ENCODE measurements at regions not wholly inside any gene's neighbourhood (a gene's known extent, or its start where the extent isn't known, plus 50 kb on each side); places are given as distances from the start of the nearest gene placed in this dataset.
"Not testable (repeated sequence)": the region's sequence is repeated elsewhere in the genome, so short reads cannot be mapped to it uniquely, and the experiment has no call there.

GRCh38 chrX:106220177-106220576, 52.1 kb downstream of the PWWP3B start:
- DNase-seq (ENCODE audit: low read depth) = no peak

- no peak for DNase-seq (ENCODE audit: low read depth)
Measured at GRCh38 chrX:106243376-106243775, 75.3 kb downstream of the PWWP3B start.

DNA sequence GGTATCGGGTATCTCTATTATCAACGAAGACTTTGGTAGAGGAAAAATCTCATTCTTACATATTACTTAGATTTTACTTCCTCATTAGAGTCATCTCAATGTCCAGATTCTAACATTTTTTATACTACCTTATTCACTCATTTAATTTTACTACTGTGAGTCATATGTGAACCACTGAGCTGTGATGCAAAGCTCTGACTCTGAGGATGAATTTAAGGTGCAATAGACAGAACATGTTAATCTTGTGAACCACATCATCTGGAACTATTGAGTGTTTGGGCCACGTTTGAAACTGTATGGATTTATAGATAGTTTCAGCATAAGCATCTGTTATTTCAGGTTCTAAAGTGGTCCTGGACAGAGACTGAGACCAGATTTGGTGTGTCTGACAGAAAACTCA, 78.4 kb downstream of the PWWP3B start:
- no peak for DNase-seq (ENCODE audit: low read depth)

DNA sequence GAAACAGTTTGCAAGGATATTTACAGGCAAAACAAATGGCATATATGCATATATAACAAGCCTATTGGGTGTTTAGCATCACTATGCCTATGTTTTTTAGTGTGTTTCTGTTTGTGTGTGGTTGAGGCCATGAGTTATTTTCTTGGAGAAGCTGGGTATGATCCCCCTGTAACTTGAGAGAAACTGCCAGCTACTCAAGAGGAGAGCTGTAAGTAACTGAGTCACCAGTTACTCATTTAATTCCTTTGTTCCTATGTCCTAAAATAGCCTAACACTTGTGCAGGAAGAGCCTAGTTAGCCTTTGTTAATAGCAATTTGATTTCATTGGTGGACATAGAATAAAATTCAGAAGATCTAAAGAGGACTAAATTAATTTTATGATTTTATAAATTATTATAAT, 79.1 kb downstream of the PWWP3B start:
- DNase-seq (ENCODE audit: low read depth) = no peak

- DNase-seq (ENCODE audit: low read depth) = no peak
Measured at GRCh38 chrX:106249706-106250379, 81.7 kb downstream of the PWWP3B start.

DNA sequence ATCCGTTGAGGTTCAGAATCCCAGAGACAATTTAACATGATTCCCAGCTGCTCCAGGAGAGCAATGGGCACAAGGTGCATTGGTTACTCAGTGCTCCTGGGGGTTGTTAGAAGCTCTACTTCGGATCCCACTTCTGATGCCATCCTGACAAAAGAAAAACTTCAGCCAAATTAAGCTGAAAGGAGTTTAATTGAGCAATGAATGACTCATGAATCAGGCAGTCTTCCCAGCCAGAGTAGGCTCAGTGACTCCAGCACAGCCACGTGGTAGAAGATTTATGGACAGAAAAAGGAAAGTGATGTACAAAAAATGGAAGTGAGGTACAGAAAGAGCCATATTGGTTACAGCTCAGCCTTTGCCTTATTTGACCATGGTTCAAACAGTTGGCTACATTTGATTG, 95.7 kb downstream of the PWWP3B start:
- DNase-seq (ENCODE audit: low read depth) = no peak

DNA sequence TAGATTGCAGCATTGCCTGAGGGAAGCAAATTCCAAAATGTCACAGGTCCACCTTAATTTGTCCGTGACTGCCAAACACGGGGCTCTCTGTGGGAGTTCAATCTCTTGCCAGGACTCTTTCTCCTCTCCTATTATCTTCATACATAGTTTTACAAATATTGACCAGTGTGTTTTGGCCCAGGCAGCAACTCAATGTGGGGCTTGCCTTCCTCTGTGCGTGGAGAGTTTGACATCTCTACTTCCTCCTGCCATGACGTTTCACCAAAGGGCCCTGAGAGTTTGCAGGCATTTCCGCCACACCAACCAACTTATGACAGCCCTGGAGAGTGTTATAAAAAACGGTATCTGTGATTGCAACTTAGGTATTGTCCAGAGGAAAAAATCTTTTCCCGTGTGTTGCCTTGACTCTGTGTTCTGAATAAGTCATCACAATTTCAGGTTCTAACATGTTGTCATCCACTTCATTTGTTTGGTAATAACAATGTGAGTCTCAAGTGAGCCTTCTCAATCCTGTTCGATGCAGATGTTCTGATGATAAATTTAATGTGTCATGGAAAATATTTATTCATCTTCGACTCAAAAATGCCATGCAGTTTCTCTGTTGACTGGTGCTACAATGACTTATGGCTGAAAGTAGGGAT, 106.0 kb downstream of the PWWP3B start:
- DNase-seq (ENCODE audit: low read depth) = not testable (repeated sequence)

GRCh38 chrX:106275172-106275571, 107.1 kb downstream of the PWWP3B start:
- not testable (repeated sequence) for DNase-seq (ENCODE audit: low read depth)

DNA sequence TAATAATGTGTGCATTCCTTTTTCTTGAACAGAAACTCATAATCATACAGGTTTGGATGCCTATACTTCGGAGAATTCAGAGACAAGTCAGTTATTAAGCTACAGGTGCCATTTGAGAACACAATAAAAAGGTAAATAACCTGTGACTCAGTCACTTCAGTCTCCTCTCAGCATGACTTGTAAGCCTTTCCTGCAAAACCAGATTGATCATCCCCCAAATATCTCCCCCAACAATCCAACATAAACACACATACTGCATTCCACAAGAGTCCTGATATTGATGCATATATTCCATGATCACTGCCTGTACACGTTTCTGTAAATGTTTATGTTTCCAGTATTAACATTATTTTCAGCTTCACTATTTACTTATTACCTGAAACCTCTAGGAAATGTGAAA, 110.8 kb downstream of the PWWP3B start:
- no peak for DNase-seq (ENCODE audit: low read depth)

DNA sequence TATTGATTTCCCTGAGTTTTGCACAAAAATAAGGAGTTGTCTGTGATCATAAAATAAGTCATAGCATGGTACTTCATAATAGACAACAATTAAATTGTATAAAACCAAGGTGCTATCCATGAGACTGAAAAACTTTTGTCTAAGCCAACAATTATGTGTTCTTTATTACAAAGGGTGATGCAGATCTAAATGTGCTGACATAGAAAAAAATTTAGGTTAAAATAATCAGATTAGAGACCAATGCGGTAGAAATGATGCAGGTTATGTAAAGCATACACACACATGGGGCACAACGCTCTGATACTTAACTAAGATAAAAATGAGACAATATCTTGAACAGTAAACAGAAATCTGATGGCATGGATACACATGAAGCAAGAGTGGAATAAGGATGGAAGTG, 113.3 kb downstream of the PWWP3B start:
- no peak for DNase-seq (ENCODE audit: low read depth)

GRCh38 chrX:106283841-106284240, 115.7 kb downstream of the PWWP3B start:
- DNase-seq (ENCODE audit: low read depth) = no peak

DNA sequence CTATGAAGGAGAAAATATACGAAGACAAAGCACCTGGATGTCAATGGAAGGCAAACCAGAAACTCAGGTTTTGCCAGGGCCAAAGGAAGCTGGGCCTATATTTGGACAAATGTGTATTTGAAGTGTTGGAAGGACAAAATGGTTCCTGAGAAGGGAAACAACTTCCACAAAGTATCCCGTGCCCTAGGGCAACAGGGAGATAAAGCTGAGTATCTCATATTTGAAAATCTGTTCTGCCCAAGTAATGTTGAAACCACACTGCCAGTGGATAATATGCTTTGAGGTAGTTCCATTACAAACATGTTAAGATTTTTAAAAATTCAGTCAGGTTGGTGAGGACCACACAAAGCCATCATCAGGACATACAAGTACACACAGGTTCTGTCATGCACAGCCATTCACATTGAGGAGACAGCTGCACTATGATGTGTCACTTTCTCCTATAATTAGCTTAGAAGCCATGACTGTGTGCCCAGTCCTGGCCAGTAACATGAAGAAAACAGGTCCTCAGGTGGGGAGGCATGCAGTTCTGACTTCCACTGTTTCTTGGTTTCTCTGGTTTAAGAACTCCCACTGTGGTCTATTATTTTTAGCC, 116.4 kb downstream of the PWWP3B start:
- no peak for DNase-seq (ENCODE audit: low read depth)

DNA sequence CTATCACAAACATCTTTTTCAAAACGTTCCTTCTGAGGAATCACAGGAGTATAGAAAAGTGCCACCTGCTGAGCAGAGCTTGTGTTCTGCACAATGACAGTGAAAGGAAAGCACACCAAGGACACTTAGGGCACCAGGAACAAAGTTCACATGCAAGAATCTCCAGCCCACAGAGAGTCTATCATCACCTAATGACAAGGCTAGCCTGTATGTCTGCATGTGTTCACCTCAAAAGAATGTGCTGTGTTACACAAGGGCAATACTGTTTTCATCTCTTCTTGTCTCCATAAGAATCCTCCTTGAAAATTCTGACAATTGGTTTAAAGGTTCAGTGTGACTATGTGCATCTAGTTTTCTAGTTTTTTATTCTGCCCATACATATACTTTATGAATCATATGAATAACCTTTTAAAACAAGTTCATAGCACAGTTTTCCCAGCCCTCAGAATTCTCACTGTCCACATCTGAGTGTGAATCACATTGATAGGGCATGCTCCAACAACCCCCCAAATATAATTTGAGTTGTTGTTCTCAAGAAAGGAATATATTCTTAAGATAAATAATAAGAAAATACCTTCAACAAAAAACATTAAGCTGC, 118.0 kb downstream of the PWWP3B start:
- no peak for DNase-seq (ENCODE audit: low read depth)

GRCh38 chrX:106290778-106291177, 122.7 kb downstream of the PWWP3B start:
- DNase-seq (ENCODE audit: low read depth) = not testable (repeated sequence)

GRCh38 chrX:106291779-106292390, 123.8 kb downstream of the PWWP3B start:
- DNase-seq (ENCODE audit: low read depth) = not testable (repeated sequence)

DNA sequence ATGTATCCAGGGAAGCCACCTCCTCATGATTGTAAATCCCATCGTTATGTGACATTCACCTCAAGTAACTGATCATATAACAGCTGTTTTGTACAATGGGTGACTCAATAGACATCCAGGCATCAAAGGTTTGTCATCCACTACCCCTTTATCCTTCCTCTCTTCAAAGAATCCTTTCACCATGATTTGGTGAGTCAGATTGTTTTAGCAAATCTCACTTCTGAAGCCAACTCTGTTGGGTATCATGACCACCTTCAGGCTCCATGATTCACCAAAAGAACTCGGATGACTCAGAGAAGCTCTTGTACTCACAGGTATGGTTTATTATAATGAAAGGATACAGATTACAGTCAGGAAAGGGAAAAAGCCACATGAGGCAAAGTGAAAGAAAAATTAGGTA, 132.1 kb downstream of the PWWP3B start:
- DNase-seq (ENCODE audit: low read depth) = no peak

DNA sequence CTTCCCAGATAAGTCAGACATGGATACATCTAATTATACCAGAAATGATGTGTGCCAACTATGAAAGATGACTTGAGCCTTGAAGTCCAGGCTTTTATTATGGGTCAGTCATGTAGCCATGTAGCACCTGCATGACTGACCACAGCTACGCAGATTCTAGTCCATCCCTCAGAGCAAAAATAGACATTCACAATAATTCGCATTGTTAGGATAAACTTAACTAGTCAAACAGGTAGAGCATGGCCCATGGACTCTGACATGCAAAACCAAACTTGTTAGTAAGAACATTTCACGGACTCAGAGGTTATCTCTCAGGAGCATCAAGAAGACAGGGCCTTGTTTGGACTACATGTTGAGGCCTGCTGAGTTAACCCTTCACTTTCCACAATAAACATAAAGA, 132.6 kb downstream of the PWWP3B start:
- DNase-seq (ENCODE audit: low read depth) = no peak

DNA sequence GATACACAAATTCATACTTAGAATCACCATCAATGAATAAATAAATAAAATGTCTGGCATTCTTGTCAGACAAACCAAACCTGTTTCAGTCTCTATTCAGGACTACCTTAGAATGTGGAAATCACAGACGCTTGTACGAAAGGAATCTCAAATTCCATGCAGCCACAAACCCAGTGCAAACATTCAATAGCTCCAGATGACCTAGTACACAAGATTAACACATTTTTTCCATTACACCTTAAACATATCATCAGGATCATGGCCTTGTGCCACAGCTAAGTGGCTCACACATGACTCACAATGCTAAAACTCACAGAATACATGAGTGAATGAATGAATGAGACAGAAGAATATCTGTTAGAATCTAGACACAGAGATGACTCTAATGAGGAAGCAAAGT, 134.2 kb downstream of the PWWP3B start:
- no peak for DNase-seq (ENCODE audit: low read depth)

DNA sequence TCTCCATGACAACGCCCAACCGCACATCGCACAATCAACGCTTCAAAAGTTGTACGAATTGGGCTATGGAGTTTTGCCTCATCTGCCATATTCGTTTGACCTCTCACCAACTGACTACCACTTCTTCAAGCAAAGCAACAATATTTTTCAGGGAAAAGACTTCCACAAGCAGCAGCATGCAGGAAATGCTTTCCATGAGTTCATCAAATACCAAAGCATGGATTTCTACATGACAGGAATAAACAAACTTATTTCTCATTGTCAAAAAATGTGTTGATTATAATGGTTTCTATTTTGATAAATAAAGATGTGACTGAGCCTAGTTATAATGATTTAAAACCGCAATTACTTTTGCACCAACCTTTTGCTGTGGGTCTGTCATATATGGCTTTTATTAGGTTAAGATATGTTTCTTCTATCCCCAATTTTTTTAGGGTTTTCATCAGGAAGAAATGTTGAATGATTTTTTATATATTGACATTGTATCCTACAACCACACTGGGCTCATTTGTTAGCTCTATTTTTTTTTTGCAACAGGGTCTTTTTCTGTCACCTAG, 138.4 kb downstream of the PWWP3B start:
- no peak for DNase-seq (ENCODE audit: low read depth)

DNA sequence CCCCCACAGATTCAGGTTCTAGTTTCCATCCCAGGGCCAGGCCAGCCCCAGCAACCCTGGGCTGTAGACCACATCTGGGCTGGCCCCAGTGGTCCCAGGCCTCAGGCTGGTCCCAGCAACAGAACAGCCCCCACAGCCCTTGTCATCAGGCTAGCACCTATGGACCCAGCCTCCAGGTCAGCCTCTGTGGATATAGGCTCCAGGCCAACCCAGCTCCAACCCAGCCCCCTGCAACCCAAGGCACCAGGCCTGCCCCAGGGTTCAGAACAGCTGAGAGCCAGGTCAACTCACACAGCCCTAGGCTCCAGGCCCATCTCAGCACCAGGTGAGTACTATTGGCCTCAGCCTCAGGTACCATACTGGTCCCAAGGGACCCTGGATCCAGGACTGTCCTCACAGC, 155.3 kb downstream of the PWWP3B start:
- no peak for DNase-seq (ENCODE audit: low read depth)

GRCh38 chrX:106331606-106332005, 163.5 kb downstream of the PWWP3B start:
- no peak for DNase-seq (ENCODE audit: low read depth)

DNA sequence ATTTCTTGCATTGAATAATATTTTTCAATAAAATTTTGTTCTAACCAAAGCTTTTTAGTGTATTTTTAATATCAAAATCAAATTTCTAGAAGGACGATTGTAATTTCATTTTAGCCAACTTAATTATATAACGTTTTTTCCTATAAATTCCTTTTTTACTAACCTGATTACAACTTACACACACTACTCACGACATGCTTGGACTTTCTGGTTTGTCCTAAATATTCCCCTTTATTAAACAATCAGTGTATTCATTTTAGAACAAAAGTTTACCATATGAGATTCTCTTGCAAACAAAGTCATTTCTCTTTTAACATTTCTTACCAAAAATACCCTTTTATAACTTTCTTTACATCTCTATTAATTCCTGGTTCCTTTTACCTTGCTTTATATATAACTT, 173.7 kb downstream of the PWWP3B start:
- DNase-seq (ENCODE audit: low read depth) = peak; percentile 1

All from ELR (cell line).